Suppressor macrophage (primary cell): ENCODE measurements at regions not wholly inside any gene's neighbourhood (a gene's known extent, or its start where the extent isn't known, plus 50 kb on each side); places are given as distances from the start of the nearest gene placed in this dataset.

Experiments
- DNase-seq, 4 experiments: peaks; one replicate each; pipeline ENCODE4 v3.0.0-alpha.2; 2020 to 2022

DNA sequence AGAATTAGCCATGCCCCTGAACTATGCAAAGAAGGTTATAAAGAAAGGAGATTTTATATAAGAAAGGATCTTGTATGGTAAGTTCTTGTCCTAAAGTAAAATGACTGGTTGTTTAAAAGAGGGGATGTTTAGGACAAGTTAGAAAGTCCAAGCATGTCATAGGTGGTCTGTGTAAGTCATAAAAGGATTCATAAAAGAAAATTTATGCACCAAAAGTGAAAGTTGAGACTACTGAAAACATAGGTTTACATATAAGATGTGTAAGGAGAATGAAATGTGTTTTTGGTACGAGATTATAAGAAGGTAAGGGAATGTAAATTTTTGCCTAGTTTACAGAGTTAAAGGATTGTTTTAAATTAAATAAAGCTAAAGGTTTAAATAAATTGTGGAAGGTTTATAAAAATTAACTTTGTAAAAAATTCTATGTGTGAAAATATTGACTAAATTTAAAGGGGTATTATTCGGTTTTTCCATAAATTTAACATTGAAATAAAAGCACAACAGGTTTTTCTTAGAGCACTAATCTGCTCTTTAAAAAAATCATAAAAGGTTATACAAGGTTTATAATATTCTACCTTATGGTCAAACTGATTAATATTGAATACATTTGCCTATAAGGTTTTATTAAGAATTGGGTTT, 93.6 kb upstream of the UST start:
- no peak for DNase-seq

GRCh38 chr6:148657048-148657447, 89.8 kb upstream of the UST start:
- DNase-seq, result peak; percentile 81 to 97 (median 92)

DNA sequence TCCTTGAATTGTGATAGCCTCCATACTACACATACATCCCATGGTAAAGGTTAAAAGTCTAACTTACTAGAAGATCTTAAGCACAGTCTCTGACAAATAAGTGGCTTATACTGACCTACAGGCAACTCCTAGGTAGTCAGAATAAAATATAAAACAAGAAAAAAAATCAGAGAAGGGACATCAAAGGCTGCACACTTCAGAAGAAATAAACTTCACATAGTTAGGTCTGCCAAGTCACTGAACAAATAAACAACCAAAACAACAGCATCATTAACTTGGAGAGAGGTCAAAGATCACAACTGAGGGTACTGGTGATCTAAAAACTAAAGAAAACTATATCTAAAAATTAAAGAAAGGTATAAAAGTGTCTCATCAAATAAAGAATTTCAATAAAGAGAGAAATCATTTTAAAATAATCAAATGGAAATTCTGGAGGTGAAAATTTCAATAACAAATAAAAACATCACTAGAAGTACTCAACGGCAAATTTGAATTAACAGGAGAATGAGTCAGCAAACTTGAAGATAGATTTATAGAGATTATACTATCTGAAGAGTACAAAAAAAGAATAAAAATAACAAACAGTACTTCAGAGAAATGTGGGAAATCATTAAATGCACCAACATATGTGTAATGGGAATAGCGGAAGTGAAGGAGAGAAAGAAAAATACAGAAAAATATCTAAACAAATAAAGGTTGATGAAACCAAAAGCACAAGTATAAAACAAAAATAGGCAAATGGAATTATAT, 88.0 kb upstream of the UST start:
- DNase-seq, result no peak

GRCh38 chr6:148667395-148667794, 79.4 kb upstream of the UST start:
- no peak for DNase-seq

GRCh38 chr6:148671085-148671484, 75.7 kb upstream of the UST start:
- DNase-seq, result no peak

- no peak for DNase-seq
Observed at GRCh38 chr6:148671952-148672351, 74.9 kb upstream of the UST start.

GRCh38 chr6:148674306-148674705, 72.5 kb upstream of the UST start:
- peak in 2 of 4 experiments; percentile 28 to 34 for DNase-seq

DNA sequence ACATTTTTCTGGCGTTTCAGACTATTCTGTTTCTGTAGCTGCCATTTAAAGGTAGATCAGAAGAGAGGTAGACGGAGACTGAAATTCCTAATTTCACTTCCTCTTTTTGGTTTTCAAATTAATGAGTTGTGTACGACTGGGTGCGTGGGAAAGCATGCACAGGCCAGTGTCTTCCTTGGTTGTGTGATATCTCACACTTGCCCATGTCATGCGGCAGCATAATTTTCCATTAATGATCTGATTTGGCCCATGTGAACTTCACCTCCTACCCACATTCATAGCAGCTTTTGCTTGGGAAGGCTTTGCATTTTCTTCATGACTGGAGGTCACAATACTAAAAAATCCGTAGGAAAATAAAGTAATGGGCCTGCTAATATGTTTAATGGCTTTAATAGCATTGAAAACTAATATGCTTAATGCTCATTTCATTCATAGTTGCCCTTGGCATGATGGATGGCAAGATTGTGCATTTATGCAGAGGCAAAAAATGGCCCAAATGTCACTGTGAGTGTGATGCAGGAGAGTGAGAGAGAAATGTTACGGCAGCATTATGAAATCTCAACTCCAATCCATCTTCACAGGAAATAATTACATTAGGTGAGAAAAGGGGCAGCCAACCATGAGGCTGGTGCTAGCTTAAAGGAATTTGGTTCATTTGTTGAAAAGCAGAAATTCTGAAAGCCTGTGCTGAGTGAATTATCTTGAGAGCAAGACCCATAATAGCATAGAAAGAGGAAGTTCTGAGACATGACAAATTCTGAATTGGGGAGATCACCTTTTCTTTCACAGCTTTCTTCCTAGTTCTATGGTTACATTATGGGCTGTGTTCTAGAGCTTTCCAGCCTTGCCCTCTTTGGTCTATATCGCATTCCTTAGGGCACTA, 69.0 kb upstream of the UST start:
- peak; percentile 36 to 78 (median 60) for DNase-seq

GRCh38 chr6:148678682-148679081, 68.1 kb upstream of the UST start:
- no peak for DNase-seq

DNA sequence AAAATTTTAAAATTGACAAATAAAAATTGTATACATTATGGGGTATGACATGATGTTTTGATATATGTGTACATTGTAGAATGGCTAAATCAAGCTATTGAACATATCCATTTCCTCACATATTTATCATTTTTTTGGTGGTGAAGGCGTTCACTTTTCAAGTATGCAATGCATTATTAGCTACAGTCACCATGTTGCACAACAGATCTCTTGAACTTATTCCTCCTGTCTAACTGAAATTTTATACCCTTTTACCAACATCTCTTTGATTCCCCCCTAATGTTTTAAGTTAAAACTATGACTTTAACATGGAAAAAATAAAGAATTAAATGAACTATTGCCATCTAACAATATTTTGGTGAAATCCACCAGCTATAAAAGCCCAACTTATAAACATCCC, 65.2 kb upstream of the UST start:
- DNase-seq, result no peak

DNA sequence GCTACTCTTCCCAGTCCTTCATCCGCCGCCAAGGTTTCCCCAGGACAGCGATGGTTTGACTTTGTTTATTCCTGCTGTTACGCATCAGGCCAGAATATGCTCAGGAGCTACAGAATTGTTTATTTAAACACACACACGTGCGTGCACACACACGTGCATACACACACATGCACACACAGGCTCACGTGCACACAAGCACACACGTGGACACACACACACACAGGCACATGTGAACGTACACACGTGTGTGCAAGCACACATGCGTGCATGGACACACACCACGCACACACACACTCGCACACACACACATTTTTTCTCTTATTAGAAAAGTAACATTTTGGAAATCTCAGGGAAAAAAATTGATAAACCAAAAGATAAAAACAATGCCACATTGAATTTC, 64.6 kb upstream of the UST start:
- no peak for DNase-seq

- DNase-seq, result peak; percentile 78 to 96 (median 88)
Observed at GRCh38 chr6:148682990-148683389, 63.8 kb upstream of the UST start.

DNA sequence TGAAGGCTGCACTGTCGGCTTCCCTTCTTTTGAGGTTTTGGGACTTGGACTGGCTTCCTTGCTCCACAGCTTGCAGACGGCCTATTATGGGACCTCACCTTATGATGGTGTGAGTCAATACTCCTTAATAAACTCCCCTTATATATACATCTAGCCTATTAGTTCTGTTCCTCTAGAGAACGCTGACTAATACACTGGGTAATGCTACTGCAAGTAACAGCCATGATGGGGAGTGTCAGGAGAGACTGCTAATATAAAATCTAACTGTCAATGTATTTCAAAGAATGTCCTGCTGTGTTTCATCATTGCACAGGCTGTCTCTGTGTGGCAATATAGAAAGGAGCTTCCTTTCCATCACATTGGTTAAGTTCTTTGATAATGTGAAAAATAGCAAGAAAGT, 57.7 kb upstream of the UST start:
- DNase-seq, result no peak

DNA sequence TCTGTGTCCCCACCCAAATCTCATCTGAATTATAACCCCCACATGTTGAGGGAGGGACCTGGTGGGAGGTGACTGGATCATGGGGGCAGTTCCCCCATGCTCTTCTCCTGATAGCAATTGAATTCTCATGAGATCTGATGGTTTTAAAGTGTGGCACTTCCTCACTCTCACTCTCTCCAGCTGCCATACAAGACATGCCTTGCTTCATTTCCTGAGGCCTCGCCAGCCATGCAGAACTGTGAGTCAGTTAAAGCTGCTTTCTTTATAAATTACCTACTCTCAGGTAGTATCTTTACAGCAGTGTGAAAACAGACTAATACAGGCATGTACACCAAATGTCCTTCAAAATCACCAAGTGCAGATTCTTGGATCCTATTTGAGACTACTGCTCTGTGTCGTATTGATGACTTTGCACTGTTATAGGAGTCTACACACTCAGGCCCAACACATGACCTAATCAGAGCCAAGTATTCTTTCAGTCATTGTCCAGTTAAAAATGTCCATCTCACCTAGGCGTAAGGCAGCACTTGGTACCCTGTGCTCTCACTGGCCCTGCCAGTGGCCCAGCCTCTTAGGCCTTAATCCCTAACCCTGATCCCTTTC, 52.8 kb upstream of the UST start:
- peak; percentile 10 to 43 (median 32) for DNase-seq
